ENCODE measurements at regions not wholly inside any gene's neighbourhood (a gene's known extent, or its start where the extent isn't known, plus 50 kb on each side); places are given as distances from the start of the nearest gene placed in this dataset.

GRCh38 chr4:117560329-117560728 is 474.0 kb upstream of the NDST3 start:
- TF ChIP-seq POLR2A (IDR thresholded peaks at IDR 0.05) (no peak), CTCF (IDR thresholded peaks at IDR 0.05) (peak in 2 of 12 donors; percentile 6 to 21)
